Neutrophil (primary cell): ENCODE measurements at regions not wholly inside any gene's neighbourhood (a gene's known extent, or its start where the extent isn't known, plus 50 kb on each side); places are given as distances from the start of the nearest gene placed in this dataset.
"Not testable (repeated sequence)": the region's sequence is repeated elsewhere in the genome, so short reads cannot be mapped to it uniquely, and the experiment has no call there.

Experiments
- H3K27ac ChIP-seq: fragments of 200-600 bp; sonication (generic); 2 replicates; pipeline ENCODE4 v1.5.1; 2016; ENCODE audit warnings: mild to moderate bottlenecking, moderate library complexity
- H3K27me3 ChIP-seq: fragments of 200-600 bp; sonication (generic); 2 replicates; pipeline ENCODE4 v1.6.0; 2016; ENCODE audit warnings: mild to moderate bottlenecking
- H3K36me3 ChIP-seq: fragments of 200-600 bp; sonication (generic); 2 replicates; pipeline ENCODE4 v1.5.1; 2017
- H3K4me1 ChIP-seq, 2 experiments: fragments of 200-600 bp in 1 of 2; sonication (generic) in 1 of 2; 1 replicate in 1 of 2; 2 replicates in 1 of 2; pipeline versions ENCODE4 v1.5.1 to v1.6.1; 2013 to 2016; ENCODE audit warnings: low read depth in 1 of 2, low read length in 1 of 2, mild to moderate bottlenecking in 1 of 2, moderate library complexity in 1 of 2; ENCODE audit not compliant: control insufficient read depth in 1 of 2, insufficient read depth in 1 of 2
- H3K4me3 ChIP-seq, 2 experiments: fragments of 200-600 bp in 1 of 2; sonication (generic) in 1 of 2; 1 replicate in 1 of 2; 2 replicates in 1 of 2; pipeline ENCODE4 v1.5.1; 2013 to 2016; ENCODE audit warnings: low read depth in 1 of 2, low read length in 1 of 2, mild to moderate bottlenecking in 1 of 2, moderate library complexity in 1 of 2
- H3K9me3 ChIP-seq: fragments of 200-600 bp; sonication (generic); 2 replicates; pipeline ENCODE4 v1.5.1; 2016
- TF ChIP-seq, protein P1 (sequence below): fragments of 200-600 bp; sonication (generic); IDR thresholded peaks from 2 replicates; pipeline ENCODE4 v1.5.1; 2016; ENCODE audit warnings: antibody characterized with exemption

DNA sequence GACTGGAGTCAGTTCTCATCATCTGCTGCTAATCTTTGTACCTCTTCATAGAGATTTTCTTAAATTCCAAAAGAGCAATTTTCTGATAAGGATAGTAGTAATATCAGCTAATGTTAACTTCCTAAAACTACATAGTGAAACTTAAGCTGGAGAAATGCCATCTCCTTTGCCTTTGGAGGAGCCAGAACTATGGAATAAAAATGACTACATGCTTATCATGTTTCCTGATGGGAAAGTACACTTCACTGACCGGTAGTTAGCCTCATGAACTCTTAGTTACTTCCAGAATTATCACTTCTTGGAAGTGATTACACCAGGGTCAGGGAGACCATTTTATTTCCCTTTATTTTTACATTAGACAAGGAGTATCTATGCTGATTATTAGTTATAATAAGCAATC lies 1222.1 kb upstream of the TMEM132C start:
- Histone ChIP-seq H3K36me3 (no peaks in the 10 kb centered on the region), H3K27me3 (no peaks in the 10 kb centered on the region), H3K27ac (no peak overlapping the region), H3K9me3 (no peaks in the 10 kb centered on the region), H3K4me3 (no peak overlapping the region), H3K4me1 (no peaks in the 10 kb centered on the region)
- TF ChIP-seq, protein P1, sequence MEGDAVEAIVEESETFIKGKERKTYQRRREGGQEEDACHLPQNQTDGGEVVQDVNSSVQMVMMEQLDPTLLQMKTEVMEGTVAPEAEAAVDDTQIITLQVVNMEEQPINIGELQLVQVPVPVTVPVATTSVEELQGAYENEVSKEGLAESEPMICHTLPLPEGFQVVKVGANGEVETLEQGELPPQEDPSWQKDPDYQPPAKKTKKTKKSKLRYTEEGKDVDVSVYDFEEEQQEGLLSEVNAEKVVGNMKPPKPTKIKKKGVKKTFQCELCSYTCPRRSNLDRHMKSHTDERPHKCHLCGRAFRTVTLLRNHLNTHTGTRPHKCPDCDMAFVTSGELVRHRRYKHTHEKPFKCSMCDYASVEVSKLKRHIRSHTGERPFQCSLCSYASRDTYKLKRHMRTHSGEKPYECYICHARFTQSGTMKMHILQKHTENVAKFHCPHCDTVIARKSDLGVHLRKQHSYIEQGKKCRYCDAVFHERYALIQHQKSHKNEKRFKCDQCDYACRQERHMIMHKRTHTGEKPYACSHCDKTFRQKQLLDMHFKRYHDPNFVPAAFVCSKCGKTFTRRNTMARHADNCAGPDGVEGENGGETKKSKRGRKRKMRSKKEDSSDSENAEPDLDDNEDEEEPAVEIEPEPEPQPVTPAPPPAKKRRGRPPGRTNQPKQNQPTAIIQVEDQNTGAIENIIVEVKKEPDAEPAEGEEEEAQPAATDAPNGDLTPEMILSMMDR: no peak

DNA sequence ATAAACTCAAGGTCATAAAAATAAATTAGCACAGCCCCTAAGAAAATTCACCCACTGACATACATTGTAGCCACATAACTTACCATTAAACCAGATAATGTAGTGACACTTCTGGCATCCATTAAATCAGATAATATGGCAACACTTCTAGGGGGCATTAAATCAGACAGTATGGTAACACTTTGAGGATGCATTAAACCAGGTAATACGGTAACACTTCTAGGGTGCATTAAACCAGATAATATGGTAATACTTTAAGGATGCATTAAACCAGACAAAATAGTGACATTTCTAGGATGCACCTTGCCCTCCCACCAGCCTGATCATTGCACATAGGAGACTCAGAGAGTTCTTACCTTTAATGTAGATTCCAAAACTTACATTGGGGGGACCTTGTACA lies 1220.5 kb upstream of the TMEM132C start:
- H3K27me3 ChIP-seq: no peaks in the 10 kb centered on the region
- H3K27ac ChIP-seq: no peak overlapping the region
- H3K4me1 ChIP-seq: no peaks in the 10 kb centered on the region
- H3K9me3 ChIP-seq: no peaks in the 10 kb centered on the region
- no peaks in the 10 kb centered on the region for H3K36me3 ChIP-seq
- H3K4me3 ChIP-seq: no peak overlapping the region
- TF ChIP-seq, protein P1: no peak

DNA sequence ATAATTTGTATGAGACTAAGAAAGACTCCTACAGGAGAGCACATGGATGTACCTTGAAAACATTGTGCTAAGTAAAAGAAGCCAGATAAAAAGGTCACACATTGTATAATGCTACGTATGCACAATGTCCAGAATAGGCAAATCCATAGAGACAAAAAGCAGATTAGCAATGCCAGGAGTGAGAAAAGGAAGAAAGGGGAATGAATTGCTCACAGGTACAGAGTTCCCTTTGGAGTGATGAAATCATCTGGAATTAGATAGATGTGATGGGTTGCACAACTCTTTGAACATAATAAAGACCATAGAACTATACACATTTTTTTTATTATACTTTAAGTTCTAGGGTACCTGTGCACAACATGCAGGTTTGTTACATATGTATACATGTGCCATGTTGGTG lies 1218.9 kb upstream of the TMEM132C start:
- TF ChIP-seq, protein P1: no peak
- Histone ChIP-seq H3K4me3 (no peak overlapping the region), H3K27me3 (no peaks in the 10 kb centered on the region), H3K9me3 (no peaks in the 10 kb centered on the region), H3K27ac (no peak overlapping the region), H3K4me1 (no peaks in the 10 kb centered on the region), H3K36me3 (no peaks in the 10 kb centered on the region)

DNA sequence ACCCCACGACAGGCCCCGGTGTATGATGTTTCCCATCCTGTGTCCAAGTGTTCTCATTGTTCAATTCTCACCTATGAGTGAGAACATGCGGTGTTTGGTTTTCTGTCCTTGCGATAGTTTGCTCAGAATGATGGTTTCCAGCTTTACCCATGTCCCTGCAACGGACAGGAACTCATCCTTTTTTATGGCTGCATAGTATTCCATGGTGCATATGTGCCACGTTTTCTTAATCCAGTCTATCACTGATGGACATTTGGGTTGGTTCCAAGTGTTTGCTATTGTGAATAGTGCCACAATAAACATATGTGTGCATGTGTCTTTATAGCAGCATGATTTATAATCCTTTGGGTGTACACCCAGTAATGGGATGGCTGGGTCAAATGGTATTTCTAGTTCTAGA lies 1218.4 kb upstream of the TMEM132C start:
- H3K27ac ChIP-seq, H3K4me3 ChIP-seq, H3K9me3 ChIP-seq, H3K27me3 ChIP-seq, H3K4me1 ChIP-seq, H3K36me3 ChIP-seq: not testable (repeated sequence)

DNA sequence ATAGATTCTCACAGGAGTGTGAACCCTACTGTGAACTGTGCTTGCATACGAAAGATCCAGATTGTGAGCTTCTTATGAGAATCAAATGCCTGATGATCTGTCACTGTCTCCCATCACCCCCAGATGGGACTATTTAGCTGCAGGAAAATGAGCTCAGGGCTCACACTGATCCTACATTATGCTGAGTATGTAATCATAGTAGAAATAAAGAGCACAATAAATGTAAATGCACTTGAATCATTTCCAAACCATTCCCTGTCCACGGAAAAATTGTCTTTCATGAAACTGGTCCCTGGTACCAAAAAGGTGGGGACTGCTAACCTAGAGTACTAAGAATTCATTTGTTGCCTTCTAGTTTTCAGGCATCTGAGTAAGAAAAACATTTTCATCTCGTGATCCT lies 1215.8 kb upstream of the TMEM132C start:
- Histone ChIP-seq H3K4me3 (no peak overlapping the region), H3K27ac (no peak overlapping the region), H3K27me3 (no peaks in the 10 kb centered on the region), H3K9me3 (no peaks in the 10 kb centered on the region), H3K36me3 (no peaks in the 10 kb centered on the region), H3K4me1 (no peaks in the 10 kb centered on the region)
- TF ChIP-seq, protein P1: no peak

DNA sequence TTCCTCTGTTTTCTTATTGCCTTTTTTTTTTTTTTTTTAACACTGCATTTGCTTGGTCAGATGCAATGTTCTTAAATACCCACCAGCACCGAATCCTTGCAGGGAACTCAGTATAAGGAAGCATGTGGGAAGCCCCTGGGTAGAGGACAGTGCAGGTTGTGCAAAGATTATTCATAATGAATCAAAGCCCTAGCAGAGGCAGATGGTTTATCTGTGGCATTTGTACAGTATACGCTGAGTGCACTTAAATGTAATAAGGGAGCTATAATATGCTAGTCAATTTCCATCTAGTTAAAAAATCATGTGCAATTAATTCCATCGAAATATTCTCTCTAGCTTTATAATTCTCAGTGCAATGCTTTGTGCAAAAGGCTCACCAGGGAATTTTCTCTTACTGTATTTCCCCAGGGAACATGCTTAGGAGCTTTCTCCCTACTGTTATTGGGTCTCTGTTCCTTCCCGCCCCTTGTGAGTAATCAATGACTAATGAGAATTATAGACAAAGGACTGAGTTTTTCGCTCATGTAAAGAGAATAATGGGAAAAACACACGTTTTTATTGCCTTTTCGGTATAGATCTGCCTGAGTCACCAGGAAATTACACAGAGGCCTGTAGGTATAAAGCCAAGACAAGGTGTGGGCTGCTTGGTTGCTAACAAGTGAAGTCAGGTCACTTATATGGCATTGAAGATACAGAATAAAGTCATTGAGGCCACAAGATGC lies 1214.3 kb upstream of the TMEM132C start:
- Histone ChIP-seq H3K36me3 (no peaks in the 10 kb centered on the region), H3K27me3 (no peaks in the 10 kb centered on the region), H3K4me3 (no peak overlapping the region), H3K4me1 (no peaks in the 10 kb centered on the region), H3K27ac (no peak overlapping the region), H3K9me3 (no peaks in the 10 kb centered on the region)
- TF ChIP-seq, protein P1: no peak
